PC-9 (cell line): ENCODE measurements at regions not wholly inside any gene's neighbourhood (a gene's known extent, or its start where the extent isn't known, plus 50 kb on each side); places are given as distances from the start of the nearest gene placed in this dataset.

Experiments used
- EZH2 ChIP-seq: fragments of 200-600 bp; sonication (generic); IDR thresholded peaks from 2 replicates; pipeline ENCODE4 v1.8.0; 2017; ENCODE audit warnings: antibody characterized with exemption, low read depth
- TF ChIP-seq, protein P1 (sequence below): fragments of 200-600 bp; sonication (generic); conservative IDR thresholded peaks from 2 replicates; pipeline ENCODE4 v1.6.1; 2017; ENCODE audit warnings: mixed run types, antibody characterized with exemption, mild to moderate bottlenecking, moderate library complexity

DNA sequence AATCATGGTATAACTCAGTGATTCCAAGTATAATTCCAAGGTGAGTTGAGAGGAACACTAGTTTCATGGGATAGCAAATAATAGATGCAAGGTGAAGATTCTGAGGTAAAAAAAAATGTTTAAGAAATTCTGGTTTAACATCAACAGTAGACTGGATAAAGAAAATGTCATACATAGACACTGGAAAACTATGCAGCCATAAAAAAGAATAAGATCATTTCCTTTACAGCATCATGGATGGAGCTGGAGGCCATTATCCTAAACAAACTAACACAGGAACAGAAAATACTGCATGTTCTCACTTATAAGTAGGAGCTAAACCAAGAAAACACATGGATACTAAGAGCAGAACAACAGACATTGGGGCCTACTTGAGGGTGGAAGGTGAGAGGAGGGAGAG, 54.6 kb upstream of the LEF1 start:
- TF ChIP-seq, protein P1, sequence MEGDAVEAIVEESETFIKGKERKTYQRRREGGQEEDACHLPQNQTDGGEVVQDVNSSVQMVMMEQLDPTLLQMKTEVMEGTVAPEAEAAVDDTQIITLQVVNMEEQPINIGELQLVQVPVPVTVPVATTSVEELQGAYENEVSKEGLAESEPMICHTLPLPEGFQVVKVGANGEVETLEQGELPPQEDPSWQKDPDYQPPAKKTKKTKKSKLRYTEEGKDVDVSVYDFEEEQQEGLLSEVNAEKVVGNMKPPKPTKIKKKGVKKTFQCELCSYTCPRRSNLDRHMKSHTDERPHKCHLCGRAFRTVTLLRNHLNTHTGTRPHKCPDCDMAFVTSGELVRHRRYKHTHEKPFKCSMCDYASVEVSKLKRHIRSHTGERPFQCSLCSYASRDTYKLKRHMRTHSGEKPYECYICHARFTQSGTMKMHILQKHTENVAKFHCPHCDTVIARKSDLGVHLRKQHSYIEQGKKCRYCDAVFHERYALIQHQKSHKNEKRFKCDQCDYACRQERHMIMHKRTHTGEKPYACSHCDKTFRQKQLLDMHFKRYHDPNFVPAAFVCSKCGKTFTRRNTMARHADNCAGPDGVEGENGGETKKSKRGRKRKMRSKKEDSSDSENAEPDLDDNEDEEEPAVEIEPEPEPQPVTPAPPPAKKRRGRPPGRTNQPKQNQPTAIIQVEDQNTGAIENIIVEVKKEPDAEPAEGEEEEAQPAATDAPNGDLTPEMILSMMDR: no peak
- TF ChIP-seq EZH2: no peak
